ENCODE measurements at regions not wholly inside any gene's neighbourhood (a gene's known extent, or its start where the extent isn't known, plus 50 kb on each side); places are given as distances from the start of the nearest gene placed in this dataset.

DNA sequence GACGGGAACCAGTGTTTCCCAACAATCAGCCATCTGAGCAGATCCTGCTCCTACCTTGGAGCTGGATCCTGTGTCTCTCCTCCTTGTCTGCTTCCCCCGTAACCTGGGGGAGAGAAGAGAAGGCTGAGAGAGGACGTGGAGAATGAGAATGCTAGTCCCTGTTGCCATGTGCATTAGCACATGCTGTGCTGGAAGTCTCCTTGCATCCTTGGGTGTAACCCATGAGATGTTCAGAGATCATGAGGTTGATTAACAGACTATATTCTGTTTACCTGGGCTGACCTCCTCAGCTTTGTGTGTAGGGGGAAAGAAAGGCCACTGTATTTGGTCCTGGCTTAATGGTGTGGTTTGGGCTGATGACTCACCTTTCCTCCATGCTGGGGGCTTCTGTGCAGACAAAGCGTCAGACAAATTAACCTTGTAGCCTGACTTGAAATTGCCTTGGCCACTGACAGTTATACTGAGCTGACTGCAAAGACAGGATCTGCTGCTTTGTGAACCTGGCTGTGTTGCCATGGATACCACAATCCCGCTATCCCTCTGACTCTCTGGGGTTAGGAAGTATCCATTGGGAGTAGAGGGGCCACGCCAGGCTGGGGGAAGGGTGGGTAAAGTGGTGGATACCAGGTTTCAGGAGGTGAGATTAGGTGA, 243.7 kb upstream of the CHD6 start:
- TF ChIP-seq, protein P1, sequence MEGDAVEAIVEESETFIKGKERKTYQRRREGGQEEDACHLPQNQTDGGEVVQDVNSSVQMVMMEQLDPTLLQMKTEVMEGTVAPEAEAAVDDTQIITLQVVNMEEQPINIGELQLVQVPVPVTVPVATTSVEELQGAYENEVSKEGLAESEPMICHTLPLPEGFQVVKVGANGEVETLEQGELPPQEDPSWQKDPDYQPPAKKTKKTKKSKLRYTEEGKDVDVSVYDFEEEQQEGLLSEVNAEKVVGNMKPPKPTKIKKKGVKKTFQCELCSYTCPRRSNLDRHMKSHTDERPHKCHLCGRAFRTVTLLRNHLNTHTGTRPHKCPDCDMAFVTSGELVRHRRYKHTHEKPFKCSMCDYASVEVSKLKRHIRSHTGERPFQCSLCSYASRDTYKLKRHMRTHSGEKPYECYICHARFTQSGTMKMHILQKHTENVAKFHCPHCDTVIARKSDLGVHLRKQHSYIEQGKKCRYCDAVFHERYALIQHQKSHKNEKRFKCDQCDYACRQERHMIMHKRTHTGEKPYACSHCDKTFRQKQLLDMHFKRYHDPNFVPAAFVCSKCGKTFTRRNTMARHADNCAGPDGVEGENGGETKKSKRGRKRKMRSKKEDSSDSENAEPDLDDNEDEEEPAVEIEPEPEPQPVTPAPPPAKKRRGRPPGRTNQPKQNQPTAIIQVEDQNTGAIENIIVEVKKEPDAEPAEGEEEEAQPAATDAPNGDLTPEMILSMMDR (IDR thresholded peaks at IDR 0.05; ENCODE audit: insufficient read depth, low read depth, low read length): no peak
- TF ChIP-seq EZH2 (IDR thresholded peaks at IDR 0.05; ENCODE audit: insufficient read depth, low read length): no peak
